Fibroblast of skin of scalp (primary cell): ENCODE measurements at regions not wholly inside any gene's neighbourhood (a gene's known extent, or its start where the extent isn't known, plus 50 kb on each side); places are given as distances from the start of the nearest gene placed in this dataset.
"Not testable (repeated sequence)": the region's sequence is repeated elsewhere in the genome, so short reads cannot be mapped to it uniquely, and the experiment has no call there.

Experiments used
- DNase-seq: peaks from one replicate; pipeline ENCODE4 v3.0.0-alpha.2; 2013

DNA sequence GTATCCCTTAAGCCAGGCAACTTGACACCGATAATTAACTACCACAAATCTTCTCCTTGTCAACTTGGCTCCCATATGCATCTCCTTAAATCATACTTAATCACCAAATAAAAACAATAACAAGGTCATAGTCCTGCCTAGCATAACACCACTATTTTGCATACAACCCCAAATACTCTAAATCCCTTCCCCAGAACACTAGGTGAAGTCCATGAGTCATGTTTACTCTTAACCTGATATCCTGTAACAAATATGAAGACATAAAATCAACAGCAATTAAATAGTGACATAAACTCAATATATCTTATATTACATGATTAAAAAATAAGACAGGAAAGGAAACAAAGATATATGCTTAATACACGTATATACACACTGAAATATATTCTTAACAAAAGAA, 362.0 kb downstream of the ETV1 start:
- DNase-seq: no peak

DNA sequence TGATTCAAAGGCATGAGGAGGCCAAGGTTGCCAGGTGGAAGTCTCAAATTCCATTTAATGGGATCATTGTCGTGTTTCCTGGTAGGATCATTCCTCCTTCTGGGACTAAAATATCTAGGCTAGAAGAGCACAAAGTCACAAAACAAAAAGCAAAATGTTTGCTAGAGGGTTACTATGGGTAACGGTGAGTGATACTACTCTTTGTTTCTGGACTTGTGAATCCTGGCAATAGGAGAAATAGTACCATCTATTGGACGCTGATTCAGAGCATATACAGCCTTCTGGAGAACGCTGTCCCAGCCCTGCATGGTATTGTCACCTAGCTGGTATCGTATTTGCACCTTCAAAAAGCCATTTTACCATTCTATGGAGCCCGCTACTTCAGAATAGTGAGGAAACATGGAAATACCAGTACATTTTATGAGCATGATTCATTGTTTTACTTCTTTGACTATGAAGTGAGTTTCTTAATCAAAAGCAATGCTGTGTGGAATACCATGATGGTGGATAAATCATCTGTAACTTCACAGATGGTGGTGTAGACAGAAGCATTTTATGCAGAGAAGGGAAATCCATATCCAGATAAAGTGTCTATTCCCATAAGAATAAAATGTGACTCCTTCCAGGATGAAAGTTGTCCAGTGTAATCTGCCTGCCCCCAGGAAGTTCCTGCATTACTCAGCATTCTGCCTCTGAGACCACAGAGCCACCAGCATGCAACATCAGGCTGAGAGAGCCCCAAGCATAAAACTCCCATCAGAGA, 361.0 kb downstream of the ETV1 start:
- DNase-seq: peak; percentile 29

DNA sequence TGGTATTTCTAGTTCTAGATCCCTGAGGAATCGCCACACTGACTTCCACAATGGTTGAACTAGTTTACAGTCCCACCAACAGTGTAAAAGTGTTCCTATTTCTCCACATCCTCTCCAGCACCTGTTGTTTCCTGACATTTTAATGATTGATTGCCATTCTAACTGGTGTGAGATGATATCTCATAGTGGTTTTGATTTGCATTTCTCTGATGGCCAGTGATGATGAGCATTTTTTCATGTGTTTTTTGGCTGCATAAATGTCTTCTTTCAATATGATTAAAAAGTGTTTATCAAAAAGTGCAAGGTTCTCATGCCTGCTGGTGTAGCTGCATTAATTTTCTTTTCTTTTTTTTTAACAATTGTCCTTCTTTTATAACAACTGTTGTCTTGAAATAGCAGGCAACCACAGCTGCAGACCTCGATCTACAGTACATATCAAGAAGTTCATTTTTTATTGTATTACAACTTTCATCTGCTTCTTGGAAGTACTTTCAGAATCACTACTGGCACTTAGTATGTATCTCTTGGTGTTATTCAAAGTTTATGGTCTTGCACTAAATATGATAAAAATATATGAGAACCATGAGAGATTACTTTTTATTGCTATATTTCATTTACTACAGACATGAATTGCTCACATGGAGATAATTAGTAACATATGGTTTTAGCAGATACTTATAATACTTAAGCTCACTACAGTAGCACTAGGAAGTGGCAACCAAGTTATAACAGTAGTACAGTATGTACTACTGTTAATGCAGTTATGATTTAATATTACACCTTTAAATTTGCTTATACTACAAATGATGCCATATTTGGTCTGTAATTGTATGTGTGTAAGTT, 358.0 kb downstream of the ETV1 start:
- DNase-seq: peak; percentile 5

DNA sequence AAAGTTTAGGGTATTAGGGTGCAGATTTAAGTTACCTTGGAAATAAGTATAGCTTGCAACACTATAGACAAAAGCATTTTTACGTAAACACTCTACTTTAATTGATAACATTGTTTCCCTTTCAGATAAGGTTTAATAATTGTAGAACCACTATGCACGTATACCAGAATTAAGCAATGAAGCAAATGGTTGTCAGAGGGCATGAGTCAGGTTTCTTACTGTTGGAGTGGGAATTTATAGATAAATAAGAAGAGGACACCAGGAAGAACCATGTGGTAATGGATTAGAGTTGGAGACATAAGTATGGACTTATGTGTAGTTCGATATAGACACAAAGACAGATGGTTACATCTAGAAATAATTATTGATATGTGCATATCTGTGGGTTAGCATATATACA, 355.6 kb downstream of the ETV1 start:
- no peak for DNase-seq

DNA sequence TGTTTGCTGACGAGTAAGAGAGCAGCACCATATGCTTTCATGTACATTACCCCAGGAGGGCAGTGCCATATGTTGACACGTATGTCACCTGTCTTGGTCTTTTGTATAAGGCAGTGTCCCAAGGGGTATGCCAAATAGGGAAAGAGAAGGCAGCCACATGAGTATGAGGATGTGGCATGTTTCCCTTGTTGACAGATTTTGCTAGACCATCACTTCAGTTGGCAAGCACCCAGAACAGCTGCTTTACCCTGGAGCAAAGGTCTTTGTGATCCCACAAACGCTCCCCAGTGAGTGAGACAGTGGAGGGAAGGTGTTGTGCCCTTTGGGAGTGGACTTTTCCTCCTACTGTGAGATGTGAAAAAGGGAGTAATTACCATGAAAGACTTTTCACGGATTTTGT, 350.1 kb downstream of the ETV1 start:
- DNase-seq: no peak

DNA sequence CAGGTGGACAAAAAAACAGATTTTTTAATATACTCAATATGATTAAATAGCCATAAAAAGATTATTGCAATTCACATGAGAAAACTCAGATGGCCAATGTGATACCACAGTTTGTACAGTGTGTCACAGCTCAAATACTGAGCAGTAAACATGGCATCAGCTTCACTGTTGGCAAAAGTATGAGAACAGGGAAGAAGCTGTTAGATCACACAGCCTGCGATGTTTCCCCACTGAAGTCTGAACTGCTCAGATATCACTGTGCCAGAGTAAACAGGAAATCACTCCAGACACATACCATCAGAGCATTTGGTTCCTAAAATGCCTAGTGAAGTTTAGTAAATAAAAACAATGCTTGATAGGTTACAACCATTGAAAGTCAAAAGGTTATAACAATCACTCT, 347.8 kb downstream of the ETV1 start:
- DNase-seq: peak; percentile 1

DNA sequence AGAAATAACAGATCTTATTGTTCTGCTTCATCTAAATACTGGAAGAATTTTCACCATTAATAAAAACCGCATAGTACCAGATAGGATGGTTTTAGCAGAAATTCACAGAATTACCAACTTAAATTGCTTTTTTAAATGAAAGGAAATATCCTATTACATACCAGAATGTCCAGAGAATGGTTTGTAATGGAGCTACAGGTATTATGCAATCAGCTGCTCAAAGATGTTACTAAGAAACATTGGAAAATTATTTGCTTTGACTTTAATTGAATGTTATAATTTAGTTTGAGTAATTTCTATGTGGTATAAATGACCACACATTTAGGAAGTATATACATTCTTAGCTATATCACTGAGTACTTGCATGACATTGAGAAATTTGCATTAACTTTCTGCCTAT, 338.3 kb downstream of the ETV1 start:
- no peak for DNase-seq

DNA sequence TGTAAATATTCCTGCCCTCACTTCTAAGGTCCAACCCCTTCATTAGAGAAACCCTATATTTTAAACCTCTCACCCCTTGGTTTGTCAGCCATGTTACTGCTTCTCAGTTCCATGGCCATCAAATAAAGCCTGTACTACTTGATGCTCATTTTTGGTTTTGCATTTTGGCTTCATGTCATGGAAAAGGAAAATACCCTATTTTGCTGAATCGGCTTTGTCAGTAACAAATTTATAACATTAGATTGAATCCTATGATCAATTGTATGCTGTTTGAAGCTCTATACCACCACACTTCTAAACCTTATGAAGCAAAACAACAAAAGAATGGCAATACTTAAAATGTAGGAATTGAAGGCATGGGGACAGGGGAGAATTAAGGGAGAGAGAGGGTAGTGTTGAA, 333.1 kb downstream of the ETV1 start:
- DNase-seq: no peak

DNA sequence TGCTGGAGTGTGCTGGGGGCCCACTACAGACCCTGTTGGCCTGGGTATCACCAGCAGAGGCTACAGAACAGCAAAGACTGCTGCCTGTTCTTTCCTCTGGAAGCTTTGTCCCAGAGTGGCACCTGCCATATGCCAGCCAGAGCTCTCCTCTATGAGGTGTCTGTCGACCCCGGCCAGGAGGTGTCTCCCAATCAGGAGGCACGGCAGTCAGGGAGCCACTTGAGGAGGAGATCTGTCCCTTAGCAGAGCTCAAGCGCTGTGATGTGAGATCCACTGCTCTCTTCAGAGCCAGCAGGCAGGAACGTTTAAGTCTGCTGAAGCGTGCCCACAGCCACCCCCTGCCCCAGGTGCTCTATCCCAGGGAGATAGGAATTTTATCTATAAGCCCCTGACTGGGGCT, 316.2 kb downstream of the ETV1 start:
- no peak for DNase-seq

DNA sequence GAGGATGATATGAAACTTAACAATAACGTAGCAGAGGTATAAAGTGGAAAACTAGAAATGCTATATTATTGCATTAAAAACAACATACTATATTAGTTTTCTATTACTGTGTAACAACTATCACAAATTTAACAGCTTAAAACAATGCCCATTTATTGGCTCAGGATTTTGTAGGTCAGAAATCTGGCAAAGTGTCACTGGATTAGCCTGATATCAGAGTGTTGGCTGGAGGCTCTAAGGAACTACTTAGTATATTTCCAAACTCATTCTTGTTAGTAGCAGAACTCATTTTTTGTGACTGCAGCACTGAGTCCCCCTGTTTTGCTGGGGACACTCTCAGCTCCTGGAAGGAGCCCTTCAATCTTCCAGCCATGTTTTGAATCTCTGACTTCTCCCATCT, 306.8 kb downstream of the ETV1 start:
- DNase-seq: no peak

DNA sequence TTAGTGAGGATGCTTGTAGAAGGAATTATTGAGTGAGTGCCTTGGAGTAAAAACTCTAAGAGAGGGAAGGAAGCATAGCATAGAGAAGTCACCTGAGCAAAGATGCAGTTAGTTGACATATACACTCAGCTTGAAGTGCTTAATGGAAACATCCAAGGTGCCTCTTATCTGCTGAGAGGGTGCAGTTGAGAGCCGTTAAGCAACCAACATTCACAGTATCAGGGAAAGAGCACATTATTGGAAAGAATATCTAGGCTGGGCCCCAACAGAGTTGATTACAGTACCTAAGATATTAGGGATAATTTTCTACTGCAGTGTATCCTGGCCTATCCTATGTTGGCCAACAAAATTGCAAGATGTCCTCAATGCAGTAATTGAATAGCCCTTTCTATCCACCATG, 302.0 kb downstream of the ETV1 start:
- no peak for DNase-seq

DNA sequence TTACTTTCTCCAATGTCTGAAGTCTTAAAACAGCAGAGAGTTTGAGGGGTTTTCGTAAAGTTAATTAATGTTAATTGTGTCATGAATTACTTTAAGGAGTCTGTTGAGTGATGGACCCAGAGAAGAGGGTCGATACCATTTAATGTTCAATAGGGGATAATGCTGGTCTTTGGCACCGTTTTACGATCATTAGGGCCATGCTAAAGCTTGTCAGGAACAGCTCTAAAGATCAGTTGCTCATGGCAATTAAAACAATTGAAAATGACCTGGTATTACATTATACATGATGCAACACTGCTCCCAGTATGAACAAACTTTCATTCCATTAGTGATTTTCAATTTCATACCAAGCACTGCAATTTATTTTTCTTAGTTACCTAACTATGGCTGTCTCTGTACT, 296.9 kb downstream of the ETV1 start:
- no peak for DNase-seq

DNA sequence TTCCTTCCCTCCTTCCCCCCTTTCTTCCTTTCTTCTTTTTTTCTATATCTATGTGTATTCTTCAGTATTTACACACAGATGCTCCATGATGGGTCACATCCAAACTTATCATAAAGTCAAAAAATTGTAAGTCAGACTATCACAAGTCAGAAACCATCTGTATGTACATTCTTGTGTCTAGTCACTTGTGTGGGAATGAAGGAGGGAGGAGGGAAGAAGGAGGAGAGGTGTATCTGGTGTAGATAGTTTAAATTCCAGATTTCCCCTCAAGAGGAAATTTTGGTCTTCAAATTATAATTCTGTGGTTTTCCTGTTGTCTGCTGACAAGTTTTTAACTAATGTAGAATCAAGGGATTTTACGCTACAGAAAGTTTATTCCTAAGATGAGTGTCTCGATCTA, 287.2 kb downstream of the ETV1 start:
- DNase-seq: no peak

DNA sequence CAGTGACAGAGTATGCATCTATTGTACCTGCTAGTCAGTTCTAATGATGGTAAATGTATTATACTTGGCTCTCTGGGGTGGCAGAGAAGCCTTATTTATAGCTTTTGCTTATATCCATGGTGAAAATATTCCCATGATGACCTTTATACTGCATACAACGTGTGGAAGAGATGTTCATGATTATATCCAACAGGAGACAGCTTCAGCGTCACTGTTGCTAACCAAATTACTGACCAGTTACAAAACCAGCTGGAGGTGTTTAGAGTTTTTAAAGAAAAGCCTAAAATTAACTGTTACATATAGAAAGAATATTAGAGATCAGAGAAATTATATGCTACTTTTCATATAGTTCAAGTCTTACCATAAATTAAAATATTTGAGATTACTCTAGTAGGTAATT, 280.8 kb downstream of the ETV1 start:
- no peak for DNase-seq

DNA sequence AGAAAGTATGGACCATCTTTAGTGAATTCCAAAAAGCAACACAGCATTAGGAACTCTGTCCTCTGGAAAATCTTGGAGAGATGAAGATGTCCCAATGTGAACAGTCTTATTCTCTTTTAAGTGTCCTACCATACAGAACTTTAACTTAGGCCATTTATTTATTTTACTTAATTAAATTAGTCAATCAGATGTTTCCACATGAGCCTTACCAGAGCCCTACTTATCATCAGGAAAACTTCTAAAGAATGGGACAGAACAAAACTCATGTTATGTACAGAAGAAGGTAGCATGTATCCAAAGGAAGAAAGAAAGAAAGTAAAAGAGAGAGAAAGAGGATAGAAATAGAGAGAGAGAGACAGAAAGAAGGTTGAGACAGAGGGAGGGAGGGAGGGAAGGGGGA, 276.4 kb downstream of the ETV1 start:
- DNase-seq: no peak

DNA sequence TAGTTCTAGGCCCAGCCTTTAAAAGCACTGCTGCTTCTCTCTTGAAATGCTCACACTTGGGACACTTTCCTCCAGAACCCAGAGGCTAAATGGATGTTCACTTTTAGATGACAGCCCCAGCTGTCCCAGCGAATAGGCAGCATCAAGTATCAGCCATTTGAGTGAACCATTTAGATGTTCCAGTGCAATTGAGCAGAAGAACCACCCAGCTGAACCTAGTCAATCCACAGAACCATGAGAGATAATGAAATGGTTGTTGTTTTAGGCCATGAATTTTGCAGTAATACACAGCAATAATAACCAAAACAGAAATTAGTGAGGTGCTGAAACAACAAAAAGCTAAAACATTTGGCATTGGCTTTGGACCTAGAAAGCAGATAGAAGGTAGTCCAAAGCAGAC, 273.9 kb downstream of the ETV1 start:
- no peak for DNase-seq

DNA sequence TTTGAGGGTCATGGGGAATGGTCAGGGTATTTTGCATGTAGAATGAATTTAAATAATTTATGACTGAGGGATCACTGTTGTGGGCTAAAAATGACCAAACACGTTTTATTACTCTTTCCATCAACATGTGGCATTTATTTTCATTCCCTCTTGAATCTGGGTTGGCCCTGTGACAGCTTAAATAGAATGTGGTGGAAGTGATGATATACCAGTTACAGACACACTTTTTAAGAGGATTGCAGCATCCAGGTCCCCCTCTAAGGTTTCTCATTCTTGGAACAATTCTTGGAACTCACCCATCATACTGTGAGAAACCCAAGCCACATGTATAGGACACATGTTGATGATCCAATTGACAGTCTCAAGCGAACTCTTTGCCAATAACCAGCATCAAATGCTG, 272.4 kb downstream of the ETV1 start:
- peak; percentile 4 for DNase-seq

DNA sequence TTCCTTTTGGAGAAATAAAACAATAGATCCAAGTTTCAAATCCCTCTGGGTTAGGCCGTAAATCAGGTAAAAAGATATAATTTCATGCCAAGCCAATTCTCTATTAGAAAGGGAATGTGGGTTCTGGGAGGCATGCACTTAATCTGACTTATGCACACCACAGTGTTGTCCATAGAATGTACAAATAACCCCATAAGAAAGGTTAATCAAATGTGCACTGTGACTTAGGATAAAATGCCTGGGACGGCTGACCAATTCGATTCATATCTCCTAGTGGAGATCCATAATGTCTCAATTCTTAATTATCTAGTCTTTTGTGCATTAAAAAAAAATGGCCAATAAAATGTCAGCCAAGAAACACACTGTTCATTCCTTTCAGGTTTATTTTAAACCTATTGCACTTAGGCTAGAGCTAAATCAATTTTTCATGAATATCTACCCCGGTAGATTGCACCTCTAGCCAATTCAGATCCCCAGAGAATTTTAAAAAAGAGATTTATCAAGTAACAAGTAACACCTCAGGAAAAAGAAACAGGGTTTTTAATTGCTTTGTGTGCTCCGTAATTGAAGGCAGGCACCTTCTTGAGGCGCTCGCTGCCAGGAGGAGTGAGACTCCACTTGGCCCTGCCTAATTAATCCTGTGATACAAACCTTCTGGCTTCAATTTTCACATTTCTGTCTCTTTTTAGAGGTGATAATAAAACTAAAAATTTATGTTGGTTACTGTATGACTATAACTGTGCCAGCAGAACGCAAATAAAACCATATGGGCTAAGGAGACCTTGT, 265.1 kb downstream of the ETV1 start:
- no peak for DNase-seq

DNA sequence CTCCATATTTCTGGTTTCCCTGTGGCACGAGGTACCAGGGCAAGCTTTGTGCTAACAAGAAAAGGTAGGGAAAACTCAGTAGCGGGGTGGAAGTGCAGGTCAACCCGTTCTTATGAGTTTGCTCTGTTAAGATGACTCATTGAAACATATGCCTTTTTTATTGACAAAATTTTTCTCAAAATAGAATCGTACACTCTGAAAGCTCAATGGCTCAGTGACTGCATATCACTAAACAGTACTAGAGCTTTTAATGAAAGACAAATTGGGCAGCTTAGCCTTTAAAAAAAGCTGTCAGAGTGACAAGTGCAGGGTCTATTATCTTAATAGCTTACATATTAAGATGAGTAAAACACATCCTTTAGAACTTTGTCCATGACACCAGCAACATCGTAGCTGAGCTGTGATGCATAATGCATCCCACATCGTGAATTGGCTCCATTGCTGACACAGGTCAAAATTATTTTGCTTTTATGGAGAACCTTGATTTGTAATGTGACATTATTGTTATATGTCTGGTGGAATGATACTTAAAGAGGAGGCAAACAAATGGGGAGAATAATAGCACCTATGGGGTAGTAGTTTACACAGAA, 264.4 kb downstream of the ETV1 start:
- DNase-seq: no peak

DNA sequence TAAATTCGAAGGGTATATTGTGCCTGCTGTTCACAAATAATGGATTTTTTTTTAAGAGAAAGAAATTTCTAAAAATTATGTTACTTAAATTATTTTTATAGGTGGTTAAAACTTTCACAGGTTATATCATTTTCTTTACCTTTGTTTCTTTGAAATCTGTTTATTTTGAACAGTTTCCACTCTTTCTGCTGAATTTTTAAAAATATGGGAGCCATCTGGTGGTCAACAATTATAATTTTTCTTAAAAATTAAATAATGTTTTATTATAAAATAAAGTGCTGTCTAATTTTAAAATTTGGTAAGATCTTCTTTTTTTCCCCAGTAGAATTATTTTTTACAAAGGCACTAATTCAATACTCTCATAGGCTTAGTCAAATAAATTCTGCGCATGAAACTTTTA, 263.9 kb downstream of the ETV1 start:
- no peak for DNase-seq

DNA sequence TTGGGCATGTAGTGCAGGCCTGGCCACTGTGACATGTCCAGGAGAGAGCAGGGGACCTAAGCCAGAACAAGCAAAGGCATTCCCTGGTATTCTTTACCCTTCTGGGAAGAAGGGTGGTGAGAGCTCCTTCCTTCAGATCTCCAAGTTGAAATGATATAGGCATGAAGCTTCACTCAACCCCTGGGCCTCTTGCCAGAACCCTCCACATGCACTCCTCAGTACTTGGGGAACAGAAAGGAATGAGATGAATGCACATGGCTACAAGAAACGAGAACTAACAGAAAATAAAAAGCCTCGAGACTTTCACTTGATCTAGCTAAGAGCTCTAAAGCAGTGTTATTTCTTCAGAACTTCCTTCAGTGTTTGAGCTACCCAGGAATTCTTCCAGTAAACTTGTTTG, 262.2 kb downstream of the ETV1 start:
- DNase-seq: peak; percentile 27

DNA sequence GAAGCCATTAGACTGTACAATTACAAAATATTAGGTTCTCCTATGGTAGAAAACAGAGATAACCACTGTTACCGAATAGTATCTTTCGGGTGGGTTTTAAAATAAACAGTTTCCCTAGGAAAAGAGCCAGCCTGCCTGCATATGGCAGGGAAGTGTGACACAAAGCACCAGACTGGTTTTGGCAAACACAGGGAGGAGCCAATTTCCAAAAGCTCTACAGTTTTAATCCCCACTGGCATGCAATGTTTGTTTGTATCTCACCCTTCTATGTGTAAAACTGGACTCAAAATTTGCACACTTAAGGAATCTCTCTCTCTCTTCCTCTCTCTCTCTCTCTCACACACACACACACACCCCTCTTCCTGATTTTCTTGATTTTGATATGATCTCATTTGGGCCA, 261.7 kb downstream of the ETV1 start:
- DNase-seq: no peak

DNA sequence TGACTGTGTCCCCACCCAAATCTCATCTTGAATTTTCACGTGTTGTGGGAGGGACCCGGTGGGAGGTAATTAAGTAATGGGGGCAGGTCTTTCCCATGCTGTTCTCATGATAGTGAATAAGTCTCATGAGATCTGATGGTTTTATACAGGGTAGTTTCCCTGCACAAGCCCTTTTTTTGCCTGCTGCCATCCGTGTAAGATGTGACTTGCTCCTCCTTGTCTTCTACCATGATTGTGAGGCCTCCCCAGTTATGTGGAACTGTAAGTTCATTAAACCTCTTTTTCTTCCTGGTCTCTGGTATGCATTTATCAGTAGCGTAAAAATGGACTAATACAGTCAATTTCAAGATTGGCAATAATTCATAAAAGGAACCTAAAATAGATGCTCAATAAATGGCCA, 261.0 kb downstream of the ETV1 start:
- DNase-seq: not testable (repeated sequence)
